MM.1S (cell line): ENCODE measurements at regions not wholly inside any gene's neighbourhood (a gene's known extent, or its start where the extent isn't known, plus 50 kb on each side); places are given as distances from the start of the nearest gene placed in this dataset.

Source experiments
- DNase-seq: peaks from one replicate; pipeline ENCODE4 v3.0.0-alpha.2; 2015
- H2AFZ ChIP-seq: fragments of 300-600 bp; sonication (generic); 2 replicates; pipeline ENCODE4 v1.6.0; 2016; ENCODE audit warnings: antibody characterized with exemption, low read length
- H3F3A ChIP-seq: fragments of 300-600 bp; sonication (generic); 2 replicates; pipeline ENCODE4 v1.6.1; 2016; ENCODE audit warnings: mild to moderate bottlenecking, antibody characterized with exemption, low read length, moderate library complexity, mixed read lengths; ENCODE audit not compliant: insufficient read depth
- H3K27ac ChIP-seq: fragments of 300-600 bp; sonication (generic); 2 replicates; pipeline ENCODE4 v1.5.1; 2016; ENCODE audit warnings: mild to moderate bottlenecking, low read length
- H3K27me3 ChIP-seq: fragments of 300-600 bp; sonication (generic); replicated peaks from 2 replicates; pipeline ENCODE4 v1.6.0; 2016; ENCODE audit warnings: low read length; ENCODE audit not compliant: insufficient read depth
- H3K36me3 ChIP-seq: fragments of 300-600 bp; sonication (generic); replicated peaks from 2 replicates; pipeline ENCODE4 v1.6.1; 2016; ENCODE audit warnings: mild to moderate bottlenecking, low read length, mixed read lengths; ENCODE audit not compliant: insufficient read depth
- H3K4me1 ChIP-seq: fragments of 300-600 bp; sonication (generic); 2 replicates; pipeline ENCODE4 v1.6.1; 2016; ENCODE audit warnings: low read length, mixed read lengths
- H3K4me2 ChIP-seq: fragments of 300-600 bp; sonication (generic); 2 replicates; pipeline ENCODE4 v1.6.0; 2016; ENCODE audit warnings: low read depth, low read length
- H3K4me3 ChIP-seq: fragments of 300-600 bp; sonication (generic); 2 replicates; pipeline ENCODE4 v1.5.1; 2016; ENCODE audit warnings: low read length, mixed read lengths
- H3K79me2 ChIP-seq: fragments of 300-600 bp; sonication (generic); 2 replicates; pipeline ENCODE4 v1.6.1; 2016; ENCODE audit warnings: mixed run types, low read length, mixed read lengths
- H3K9ac ChIP-seq: fragments of 300-600 bp; sonication (generic); 2 replicates; pipeline ENCODE4 v1.6.1; 2016; ENCODE audit warnings: low read length, mixed read lengths
- H3K9me2 ChIP-seq: fragments of 300-600 bp; sonication (generic); replicated peaks from 2 replicates; pipeline ENCODE4 v1.6.1; 2016; ENCODE audit warnings: mild to moderate bottlenecking, low read length, mixed read lengths; ENCODE audit not compliant: insufficient read depth
- H3K9me3 ChIP-seq: fragments of 300-600 bp; sonication (generic); replicated peaks from 2 replicates; pipeline ENCODE4 v1.6.1; 2016; ENCODE audit warnings: mild to moderate bottlenecking, low read length, mixed read lengths; ENCODE audit not compliant: insufficient read depth
- H4K20me1 ChIP-seq: fragments of 300-600 bp; sonication (generic); 2 replicates; pipeline ENCODE4 v1.6.1; 2016; ENCODE audit warnings: mild to moderate bottlenecking, low read length, moderate library complexity, mixed read lengths; ENCODE audit not compliant: insufficient read depth
- EZH2 ChIP-seq: fragments of 300-600 bp; sonication (generic); optimal IDR thresholded peaks from 2 replicates; pipeline ENCODE3; 2017; ENCODE audit warnings: low read depth, mild to moderate bottlenecking, antibody characterized with exemption, low read length, mixed read lengths
- EZH2phosphoT487 ChIP-seq: fragments of 300-600 bp; sonication (generic); IDR thresholded peaks from 2 replicates; pipeline ENCODE4 v1.6.1; 2018; ENCODE audit warnings: antibody characterized with exemption, low read length
- TF ChIP-seq, protein P1 (sequence below): fragments of 300-600 bp; sonication (generic); IDR thresholded peaks from 2 replicates; pipeline ENCODE4 v1.5.1; 2016; ENCODE audit warnings: antibody characterized with exemption, low read length, mixed read lengths

- H3K9me3 ChIP-seq = no peaks in the 10 kb centered on the region
- H2AFZ ChIP-seq = no peak overlapping the region
- no peaks in the 10 kb centered on the region for H4K20me1 ChIP-seq
- no peak for DNase-seq
- no peak overlapping the region for H3K4me3 ChIP-seq
- no peaks in the 10 kb centered on the region for H3K4me1 ChIP-seq
- H3K4me2 ChIP-seq = no peak overlapping the region
- H3K9ac ChIP-seq = no peak overlapping the region
- H3F3A ChIP-seq = no peaks in the 10 kb centered on the region
- peaks cover 62% of the 10 kb centered on the region for H3K27me3 ChIP-seq
- no peaks in the 10 kb centered on the region for H3K36me3 ChIP-seq
- TF ChIP-seq, protein P1, sequence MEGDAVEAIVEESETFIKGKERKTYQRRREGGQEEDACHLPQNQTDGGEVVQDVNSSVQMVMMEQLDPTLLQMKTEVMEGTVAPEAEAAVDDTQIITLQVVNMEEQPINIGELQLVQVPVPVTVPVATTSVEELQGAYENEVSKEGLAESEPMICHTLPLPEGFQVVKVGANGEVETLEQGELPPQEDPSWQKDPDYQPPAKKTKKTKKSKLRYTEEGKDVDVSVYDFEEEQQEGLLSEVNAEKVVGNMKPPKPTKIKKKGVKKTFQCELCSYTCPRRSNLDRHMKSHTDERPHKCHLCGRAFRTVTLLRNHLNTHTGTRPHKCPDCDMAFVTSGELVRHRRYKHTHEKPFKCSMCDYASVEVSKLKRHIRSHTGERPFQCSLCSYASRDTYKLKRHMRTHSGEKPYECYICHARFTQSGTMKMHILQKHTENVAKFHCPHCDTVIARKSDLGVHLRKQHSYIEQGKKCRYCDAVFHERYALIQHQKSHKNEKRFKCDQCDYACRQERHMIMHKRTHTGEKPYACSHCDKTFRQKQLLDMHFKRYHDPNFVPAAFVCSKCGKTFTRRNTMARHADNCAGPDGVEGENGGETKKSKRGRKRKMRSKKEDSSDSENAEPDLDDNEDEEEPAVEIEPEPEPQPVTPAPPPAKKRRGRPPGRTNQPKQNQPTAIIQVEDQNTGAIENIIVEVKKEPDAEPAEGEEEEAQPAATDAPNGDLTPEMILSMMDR = no peak
- TF ChIP-seq EZH2phosphoT487 (no peak), EZH2 (no peak)
- H3K9me2 ChIP-seq = no peaks in the 10 kb centered on the region
- no peak overlapping the region for H3K27ac ChIP-seq
- H3K79me2 ChIP-seq = no peaks in the 10 kb centered on the region
Measured at GRCh38 chr14:104393199-104393897, 186.2 kb upstream of the C14orf180 start.

- peaks cover 64% of the 10 kb centered on the region for H3K27me3 ChIP-seq
- no peak overlapping the region for H3K4me2 ChIP-seq
- H3K9ac ChIP-seq = no peak overlapping the region
- DNase-seq = peak; percentile 31
- H4K20me1 ChIP-seq = no peaks in the 10 kb centered on the region
- H3K4me1 ChIP-seq = no peaks in the 10 kb centered on the region
- H2AFZ ChIP-seq = no peak overlapping the region
- TF ChIP-seq, protein P1 = no peak
- TF ChIP-seq EZH2phosphoT487 (no peak), EZH2 (no peak)
- no peak overlapping the region for H3K4me3 ChIP-seq
- H3K36me3 ChIP-seq = no peaks in the 10 kb centered on the region
- no peaks in the 10 kb centered on the region for H3K79me2 ChIP-seq
- H3K9me3 ChIP-seq = no peaks in the 10 kb centered on the region
- no peak overlapping the region for H3K27ac ChIP-seq
- H3F3A ChIP-seq = no peaks in the 10 kb centered on the region
- H3K9me2 ChIP-seq = no peaks in the 10 kb centered on the region
Measured at GRCh38 chr14:104393898-104394381, 185.6 kb upstream of the C14orf180 start.

- Histone ChIP-seq H3K9me3 (no peaks in the 10 kb centered on the region), H3K36me3 (no peaks in the 10 kb centered on the region), H2AFZ (no peak overlapping the region), H3K9ac (no peak overlapping the region), H3K9me2 (no peaks in the 10 kb centered on the region), H3K4me2 (no peak overlapping the region), H3K27ac (no peak overlapping the region), H3K27me3 (peaks cover 64% of the 10 kb centered on the region), H3K79me2 (no peaks in the 10 kb centered on the region), H3F3A (no peaks in the 10 kb centered on the region), H3K4me3 (no peak overlapping the region), H4K20me1 (no peaks in the 10 kb centered on the region), H3K4me1 (no peaks in the 10 kb centered on the region)
- DNase-seq = no peak
- TF ChIP-seq EZH2 = no peak
- TF ChIP-seq EZH2phosphoT487 = no peak
- TF ChIP-seq, protein P1 = no peak
Measured at GRCh38 chr14:104394409-104394851, 185.1 kb upstream of the C14orf180 start.
